KBM-7 (cell line): ENCODE measurements at regions not wholly inside any gene's neighbourhood (a gene's known extent, or its start where the extent isn't known, plus 50 kb on each side); places are given as distances from the start of the nearest gene placed in this dataset.

ENCODE experiments used
- DNase-seq: peaks from one replicate; pipeline ENCODE4 v3.0.0-alpha.2; 2015
- in situ Hi-C: fragments of 300-500 bp; cut with MboI; formaldehyde crosslinking; loops from 2 replicates; pipeline ENCODE4 v1.14.3; 2020; ENCODE audit warnings: low sequenced_read_pairs, low pct_unique_long_range_greater_than_20kb, mixed read lengths

- in situ Hi-C loops, result no loop called here
- no peak for DNase-seq
Observed at GRCh38 chr5:74031536-74031935, 405.5 kb downstream of the ARHGEF28 start.

GRCh38 chr5:74030821-74031220 is 404.8 kb downstream of the ARHGEF28 start:
- no peak for DNase-seq
- in situ Hi-C loops, result no loop called here

DNA sequence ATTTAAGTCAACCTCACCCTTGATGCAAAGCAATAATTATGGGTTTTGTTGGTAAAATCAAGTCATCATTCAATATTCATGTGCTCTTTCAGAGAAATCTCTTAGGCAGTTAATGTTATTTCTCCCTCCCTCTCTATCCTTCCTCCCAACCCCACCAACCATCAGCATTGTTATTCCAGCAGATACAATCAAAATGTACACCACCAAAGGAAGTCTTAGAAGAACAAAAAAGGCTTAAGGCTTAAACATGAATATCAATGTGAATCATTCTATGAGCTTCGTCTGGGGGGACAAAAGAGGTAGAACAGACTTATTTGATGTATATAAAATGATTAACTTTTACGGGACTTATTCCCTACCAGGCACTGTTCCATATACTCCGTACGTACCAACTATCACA is 404.4 kb downstream of the ARHGEF28 start:
- DNase-seq, result no peak
- in situ Hi-C loops, result no loop called here

DNA sequence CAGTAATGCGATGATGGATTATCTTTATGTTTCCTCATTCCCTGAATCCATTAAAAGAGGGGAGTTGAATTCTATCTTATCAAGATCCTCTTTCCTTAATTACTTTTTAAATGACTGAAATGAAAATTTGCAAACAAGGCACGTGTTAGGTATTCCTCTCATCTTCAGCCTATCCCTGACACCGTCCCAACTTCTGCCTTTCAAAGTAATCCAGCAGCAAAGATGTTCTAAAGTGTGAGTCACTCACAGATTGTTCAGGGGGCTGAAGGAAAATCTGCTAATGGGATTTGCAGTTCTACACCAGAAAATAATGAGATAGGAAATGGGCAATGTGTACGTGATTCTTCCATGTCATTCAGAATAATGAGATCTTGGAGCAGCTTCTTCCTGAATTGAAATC is 403.0 kb downstream of the ARHGEF28 start:
- DNase-seq, result no peak
- in situ Hi-C loops, result no loop called here

- in situ Hi-C loops, result no loop called here
- DNase-seq, result no peak
Observed at GRCh38 chr5:74028406-74028805, 402.4 kb downstream of the ARHGEF28 start.

- in situ Hi-C loops, result no loop called here
Observed at GRCh38 chr5:74027732-74028338, 401.8 kb downstream of the ARHGEF28 start.

GRCh38 chr5:74026310-74026709 is 400.3 kb downstream of the ARHGEF28 start:
- in situ Hi-C loops, result no loop called here
- no peak for DNase-seq

More at GRCh38 chr5:74027732-74028338, 401.8 kb downstream of the ARHGEF28 start:
- no peak for DNase-seq

- in situ Hi-C loops, result no loop called here
Observed at GRCh38 chr5:74021126-74021525, 395.1 kb downstream of the ARHGEF28 start.

GRCh38 chr5:74020503-74020902 is 394.5 kb downstream of the ARHGEF28 start:
- in situ Hi-C loops, result no loop called here
- DNase-seq, result no peak

More at GRCh38 chr5:74021126-74021525, 395.1 kb downstream of the ARHGEF28 start:
- DNase-seq, result no peak

- in situ Hi-C loops, result no loop called here
- DNase-seq, result no peak
Observed at GRCh38 chr5:74019923-74020322, 393.9 kb downstream of the ARHGEF28 start.

- in situ Hi-C loops, result no loop called here
- no peak for DNase-seq
Observed at GRCh38 chr5:74017786-74018211, 391.8 kb downstream of the ARHGEF28 start.

- in situ Hi-C loops, result no loop called here
- no peak for DNase-seq
Observed at GRCh38 chr5:74017112-74017511, 391.1 kb downstream of the ARHGEF28 start.

GRCh38 chr5:74016373-74016772 is 390.4 kb downstream of the ARHGEF28 start:
- in situ Hi-C loops, result no loop called here
- DNase-seq, result peak; percentile 31

GRCh38 chr5:74015716-74016115 is 389.7 kb downstream of the ARHGEF28 start:
- no peak for DNase-seq
- in situ Hi-C loops, result no loop called here

DNA sequence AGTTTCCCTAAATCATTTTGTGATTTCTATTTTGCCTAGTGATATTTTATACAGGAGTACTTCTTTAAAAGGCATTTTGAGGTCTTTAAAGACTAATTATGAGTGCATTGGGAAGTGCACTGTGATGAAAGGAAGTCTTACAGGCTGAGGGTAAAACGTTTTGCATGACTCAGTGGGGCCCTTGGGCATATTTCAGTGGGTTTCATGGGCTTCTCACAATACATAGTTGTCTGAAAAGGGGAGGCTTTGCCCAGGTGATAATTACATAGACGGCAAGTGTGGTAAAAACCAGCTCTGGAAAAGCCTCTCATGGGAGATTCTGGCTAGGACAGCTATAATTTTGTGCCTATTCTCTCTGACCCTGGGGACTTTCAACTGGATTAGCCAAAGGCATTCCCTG is 387.2 kb downstream of the ARHGEF28 start:
- no peak for DNase-seq
- in situ Hi-C loops, result no loop called here

GRCh38 chr5:74009502-74009901 is 383.5 kb downstream of the ARHGEF28 start:
- in situ Hi-C loops, result no loop called here
- DNase-seq, result no peak

DNA sequence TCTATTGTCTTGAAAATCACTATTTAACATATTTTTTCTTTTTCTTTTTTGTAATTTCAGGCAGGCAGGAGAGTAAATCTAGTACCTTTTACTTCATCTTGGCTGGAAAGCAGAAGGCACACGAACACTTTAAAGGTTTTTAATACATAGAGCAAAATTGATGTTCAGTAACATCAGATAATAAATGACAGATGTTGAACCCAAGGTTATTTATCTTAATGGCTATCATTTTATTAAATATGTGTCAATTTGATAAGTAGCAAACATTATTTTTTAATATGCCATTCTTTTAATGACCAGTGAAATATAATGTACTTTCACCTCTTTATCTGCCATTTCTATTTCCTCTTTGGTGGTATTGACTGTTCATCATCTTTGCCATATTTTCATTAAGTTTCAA is 381.2 kb downstream of the ARHGEF28 start:
- no peak for DNase-seq
- in situ Hi-C loops, result no loop called here

GRCh38 chr5:73999297-73999696 is 373.3 kb downstream of the ARHGEF28 start:
- in situ Hi-C loops, result no loop called here
- no peak for DNase-seq

DNA sequence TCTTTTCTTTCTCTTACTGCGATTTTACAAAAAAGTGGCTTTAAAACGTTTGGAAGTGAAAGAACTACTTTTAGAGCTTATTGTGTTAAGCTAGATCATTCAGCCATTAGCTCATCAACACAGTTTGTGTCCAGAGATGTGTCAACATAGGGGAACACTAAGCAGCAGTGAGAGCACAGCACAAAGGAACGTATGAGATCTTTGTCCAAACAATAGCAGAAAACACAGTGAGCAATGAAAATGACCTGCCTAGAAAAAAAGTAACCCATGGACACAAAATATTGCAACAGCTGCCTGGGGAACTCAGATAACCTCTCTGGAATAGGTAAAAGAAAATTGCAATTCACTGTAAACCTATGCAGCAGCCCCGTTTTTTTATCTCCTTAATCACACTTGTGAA is 372.5 kb downstream of the ARHGEF28 start:
- no peak for DNase-seq
- in situ Hi-C loops, result no loop called here

DNA sequence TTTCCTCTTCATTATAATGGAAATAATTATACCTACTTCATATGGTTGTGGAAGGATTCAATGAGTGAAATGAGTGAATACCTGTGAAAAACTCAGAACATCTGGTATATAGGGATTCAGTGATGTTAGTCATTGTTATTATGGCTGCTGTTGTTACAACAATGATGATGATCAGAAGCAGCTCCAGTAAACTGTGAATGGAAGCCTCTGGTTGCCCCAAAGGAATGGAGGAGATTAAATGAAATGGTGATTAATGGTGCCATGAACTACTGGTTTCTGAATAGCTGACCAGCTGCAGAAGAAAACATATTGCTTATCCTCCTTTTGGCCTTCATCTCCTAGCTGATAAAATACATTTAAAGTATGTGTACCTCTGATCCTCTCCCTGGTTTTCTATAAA is 372.0 kb downstream of the ARHGEF28 start:
- in situ Hi-C loops, result no loop called here
- DNase-seq, result no peak

DNA sequence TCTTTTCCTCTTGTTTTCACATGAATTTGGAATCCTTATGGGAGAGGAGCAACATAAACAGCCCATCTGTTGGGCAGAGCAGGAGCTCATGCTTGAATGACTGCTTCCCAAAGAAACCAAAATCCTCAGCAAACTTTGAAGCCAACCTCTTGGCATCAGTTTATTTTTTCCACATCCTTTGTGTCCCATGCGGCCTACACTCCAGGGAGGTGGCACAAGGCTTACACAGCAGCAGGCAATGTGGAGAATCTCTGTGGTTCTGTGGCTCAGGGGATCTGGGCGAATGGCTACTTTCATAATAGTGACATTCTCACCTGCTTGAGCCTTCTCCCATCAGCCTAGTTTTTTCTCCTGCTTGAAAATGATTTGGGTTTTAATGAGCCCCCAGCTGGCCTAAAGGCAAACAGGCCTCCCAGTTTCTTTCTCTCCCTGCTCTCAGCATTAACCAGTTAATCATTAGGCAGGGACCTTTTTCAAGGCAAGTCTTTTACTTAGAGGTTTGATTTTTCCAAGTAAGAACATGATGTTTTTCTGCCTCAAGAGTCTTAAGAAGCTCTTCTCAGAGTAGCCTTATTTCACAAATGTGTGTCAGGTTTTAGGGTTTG is 370.3 kb downstream of the ARHGEF28 start:
- no peak for DNase-seq

More for the DNA sequence above, 370.3 kb downstream of the ARHGEF28 start:
- in situ Hi-C loops, result no loop called here
